Stimulated activated memory B cell treated with anti-CD40 and anti-IgM and Interleukin-4, amounts not matched to agents 10 μg/mL and 1 μg/mL and 100 μg/mL, for 72 hours (primary cell): ENCODE measurements at regions not wholly inside any gene's neighbourhood (a gene's known extent, or its start where the extent isn't known, plus 50 kb on each side); places are given as distances from the start of the nearest gene placed in this dataset.
"Not testable (repeated sequence)": the region's sequence is repeated elsewhere in the genome, so short reads cannot be mapped to it uniquely, and the experiment has no call there.

ENCODE experiments used
- ATAC-seq: fragments of 150-1000 bp; cut with Tn5 transposase; 2 replicates; pipeline ENCODE4 v1.10.0; 2021
- H3K27ac Mint-ChIP-seq: one replicate; pipeline ENCODE4 v1.8.0; 2022; ENCODE audit warnings: mild to moderate bottlenecking, mixed read lengths
- H3K27me3 Mint-ChIP-seq: one replicate; pipeline ENCODE4 v1.8.0; 2022; ENCODE audit warnings: mixed read lengths
- H3K36me3 Mint-ChIP-seq: one replicate; pipeline ENCODE4 v1.8.0; 2022; ENCODE audit warnings: mixed read lengths
- H3K4me1 Mint-ChIP-seq: one replicate; pipeline ENCODE4 v1.8.0; 2022; ENCODE audit warnings: mixed read lengths
- H3K4me3 Mint-ChIP-seq: one replicate; pipeline ENCODE4 v1.8.0; 2022; ENCODE audit warnings: mild to moderate bottlenecking, moderate library complexity, mixed read lengths
- H3K9me3 Mint-ChIP-seq: one replicate; pipeline ENCODE4 v1.8.0; 2022; ENCODE audit warnings: mixed read lengths

DNA sequence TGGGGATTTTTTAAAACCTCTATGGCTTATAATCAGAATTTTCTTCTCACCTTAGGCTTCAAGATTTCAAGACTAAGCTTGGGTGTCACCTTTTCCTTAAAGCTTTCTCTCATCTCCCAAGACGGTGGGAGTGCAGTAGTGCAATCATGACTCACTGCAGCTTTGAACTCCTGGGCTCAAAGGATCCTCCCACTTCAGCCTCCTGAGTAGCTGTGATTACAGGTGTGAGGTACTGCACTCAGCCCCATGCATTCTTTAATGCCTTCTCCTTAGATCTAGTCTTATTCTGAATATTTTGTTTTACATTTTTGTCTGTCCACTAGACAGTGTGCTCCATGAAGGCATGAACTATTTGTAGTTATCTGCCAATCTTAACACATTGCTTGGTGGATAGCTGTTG lies 55.7 kb upstream of the FAT3 start:
- no peak overlapping the region for H3K27ac Mint-ChIP-seq
- no peak for ATAC-seq
- no peaks in the 10 kb centered on the region for H3K27me3 Mint-ChIP-seq

DNA sequence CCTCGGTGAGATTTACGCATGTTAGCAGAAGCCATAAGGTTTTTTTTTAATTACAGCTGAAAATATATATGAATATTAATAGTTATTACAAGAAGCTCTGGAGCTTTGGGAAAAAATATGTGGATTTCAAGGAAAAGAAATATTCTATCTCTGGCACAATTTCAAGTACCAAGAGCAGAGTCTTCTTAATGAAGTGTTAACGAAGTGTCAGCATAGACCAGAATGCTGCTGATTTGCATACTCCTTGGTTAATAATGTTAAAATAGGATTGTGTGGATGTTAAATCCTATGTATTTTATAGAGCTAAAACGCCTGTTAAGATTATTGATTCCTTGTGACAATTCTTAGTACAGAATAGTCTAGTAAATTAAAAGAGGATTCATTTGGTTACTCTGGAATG lies 57.0 kb upstream of the FAT3 start:
- H3K27me3 Mint-ChIP-seq, result no peaks in the 10 kb centered on the region
- H3K4me1 Mint-ChIP-seq, result no peaks in the 10 kb centered on the region
- no peak for ATAC-seq
- H3K9me3 Mint-ChIP-seq, result no peaks in the 10 kb centered on the region
- no peaks in the 10 kb centered on the region for H3K36me3 Mint-ChIP-seq
- no peak overlapping the region for H3K27ac Mint-ChIP-seq
- no peak overlapping the region for H3K4me3 Mint-ChIP-seq

More for the DNA sequence above, 55.7 kb upstream of the FAT3 start:
- Mint-ChIP-seq H3K4me3 (no peak overlapping the region), H3K4me1 (no peaks in the 10 kb centered on the region), H3K36me3 (no peaks in the 10 kb centered on the region), H3K9me3 (no peaks in the 10 kb centered on the region)

DNA sequence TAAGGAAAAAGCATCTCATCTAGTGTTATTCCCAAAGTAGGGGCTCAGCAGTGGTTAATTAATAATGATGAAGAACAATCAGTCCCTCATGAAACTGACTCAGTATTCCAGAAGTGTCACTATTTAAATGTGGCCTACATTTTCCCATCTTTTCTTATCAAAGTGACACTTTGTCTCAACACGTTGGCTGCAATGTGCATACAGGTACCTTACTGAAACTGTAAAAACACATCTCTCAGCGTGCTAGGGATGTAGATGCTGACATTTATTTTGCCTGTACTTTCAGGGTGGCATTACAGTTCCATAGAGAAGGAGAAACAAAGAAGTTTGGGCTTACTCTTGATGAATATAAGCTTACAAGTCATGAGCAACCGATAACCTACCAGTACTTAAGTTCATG lies 58.3 kb upstream of the FAT3 start:
- H3K27me3 Mint-ChIP-seq, result no peaks in the 10 kb centered on the region
- H3K36me3 Mint-ChIP-seq, result no peaks in the 10 kb centered on the region
- no peaks in the 10 kb centered on the region for H3K4me1 Mint-ChIP-seq
- no peak overlapping the region for H3K4me3 Mint-ChIP-seq
- H3K9me3 Mint-ChIP-seq, result no peaks in the 10 kb centered on the region
- no peak overlapping the region for H3K27ac Mint-ChIP-seq
- ATAC-seq, result no peak

DNA sequence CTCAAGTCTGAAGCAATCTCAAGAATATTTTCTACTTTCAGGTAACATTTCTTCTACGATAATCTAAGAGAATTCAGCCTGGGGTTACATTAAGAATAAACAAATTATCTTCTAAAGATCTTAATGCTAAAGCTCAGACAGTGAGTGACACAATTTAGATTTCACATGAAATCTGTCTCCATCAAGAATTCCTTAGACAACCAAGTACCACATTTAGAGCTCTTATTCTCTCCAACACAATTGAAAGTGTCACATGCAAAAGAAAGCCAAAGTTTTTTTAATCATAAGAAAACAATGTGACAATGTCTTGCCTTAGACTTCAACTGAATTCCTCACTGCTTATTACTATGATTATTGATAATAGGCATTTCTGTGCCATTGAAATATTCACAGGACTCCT lies 60.7 kb upstream of the FAT3 start:
- no peaks in the 10 kb centered on the region for H3K27me3 Mint-ChIP-seq
- H3K36me3 Mint-ChIP-seq, result no peaks in the 10 kb centered on the region
- H3K4me1 Mint-ChIP-seq, result no peaks in the 10 kb centered on the region
- no peak for ATAC-seq
- H3K27ac Mint-ChIP-seq, result no peak overlapping the region
- H3K4me3 Mint-ChIP-seq, result no peak overlapping the region
- H3K9me3 Mint-ChIP-seq, result peaks cover 3% of the 10 kb centered on the region

DNA sequence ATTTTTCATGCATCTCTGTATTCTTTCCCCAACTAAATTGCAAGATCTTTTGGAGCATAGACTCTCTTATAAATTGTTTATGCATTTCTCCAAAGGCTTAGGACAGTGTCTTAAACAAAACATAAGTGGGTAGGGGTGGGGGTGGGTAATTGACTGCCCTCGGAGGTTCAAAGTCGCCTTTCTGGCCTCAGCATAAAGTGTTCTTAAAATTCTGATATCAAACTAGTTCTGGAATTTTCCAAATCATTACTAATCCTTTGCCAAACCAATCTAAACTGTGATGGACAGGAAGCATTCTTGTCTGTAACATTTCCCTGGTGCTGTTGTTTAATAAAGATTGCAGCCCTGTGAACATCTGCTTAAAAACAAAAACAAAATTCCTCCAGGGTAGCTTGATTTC lies 61.8 kb upstream of the FAT3 start:
- no peak overlapping the region for H3K4me3 Mint-ChIP-seq
- no peaks in the 10 kb centered on the region for H3K36me3 Mint-ChIP-seq
- H3K27ac Mint-ChIP-seq, result no peak overlapping the region
- no peak for ATAC-seq
- H3K4me1 Mint-ChIP-seq, result no peaks in the 10 kb centered on the region
- H3K27me3 Mint-ChIP-seq, result no peaks in the 10 kb centered on the region
- peaks cover 3% of the 10 kb centered on the region for H3K9me3 Mint-ChIP-seq

DNA sequence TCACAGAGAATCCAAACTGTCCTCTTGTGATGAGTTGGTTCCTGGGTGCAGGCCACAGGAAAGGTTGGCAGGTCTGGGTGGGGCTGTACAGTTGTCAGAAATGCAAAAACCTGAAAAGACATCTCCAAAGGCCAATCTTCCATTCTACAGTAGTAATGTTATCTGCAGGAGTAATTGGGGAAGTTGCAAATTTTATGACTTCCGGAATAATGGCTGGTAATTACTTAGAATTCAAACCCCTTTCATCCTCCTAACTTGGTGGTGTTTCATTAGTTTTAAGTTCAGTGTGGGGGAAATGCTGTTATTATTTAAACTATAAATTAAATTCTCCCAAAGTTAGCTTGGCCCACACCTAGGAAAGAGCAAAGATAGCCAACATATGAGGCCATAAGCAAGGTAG lies 64.7 kb upstream of the FAT3 start:
- Mint-ChIP-seq H3K9me3 (peaks cover 6% of the 10 kb centered on the region), H3K4me1 (no peaks in the 10 kb centered on the region), H3K4me3 (no peak overlapping the region), H3K27me3 (no peaks in the 10 kb centered on the region), H3K36me3 (no peaks in the 10 kb centered on the region), H3K27ac (no peak overlapping the region)
- ATAC-seq, result no peak

DNA sequence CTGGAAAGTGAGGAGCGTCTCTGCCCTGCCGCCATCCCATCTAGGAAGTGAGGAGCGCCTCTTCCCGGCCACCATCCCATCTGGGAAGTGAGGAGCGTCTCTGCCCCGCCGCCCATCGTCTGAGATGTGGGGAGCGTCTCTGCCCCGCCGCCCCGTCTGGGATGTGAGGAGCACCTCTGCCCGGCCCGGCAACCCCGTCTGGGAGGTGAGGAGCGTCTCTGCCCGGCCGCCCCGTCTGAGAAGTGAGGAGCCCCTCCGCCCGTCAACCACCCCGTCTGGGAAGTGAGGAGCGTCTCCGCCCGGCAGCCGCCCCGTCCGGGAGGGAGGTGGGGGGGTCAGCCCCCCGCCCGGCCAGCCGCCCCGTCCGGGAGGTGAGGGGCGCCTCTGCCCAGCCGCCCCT lies 67.2 kb upstream of the FAT3 start:
- H3K27ac Mint-ChIP-seq, H3K4me3 Mint-ChIP-seq, H3K9me3 Mint-ChIP-seq, H3K4me1 Mint-ChIP-seq, ATAC-seq, H3K36me3 Mint-ChIP-seq, H3K27me3 Mint-ChIP-seq: not testable (repeated sequence)

DNA sequence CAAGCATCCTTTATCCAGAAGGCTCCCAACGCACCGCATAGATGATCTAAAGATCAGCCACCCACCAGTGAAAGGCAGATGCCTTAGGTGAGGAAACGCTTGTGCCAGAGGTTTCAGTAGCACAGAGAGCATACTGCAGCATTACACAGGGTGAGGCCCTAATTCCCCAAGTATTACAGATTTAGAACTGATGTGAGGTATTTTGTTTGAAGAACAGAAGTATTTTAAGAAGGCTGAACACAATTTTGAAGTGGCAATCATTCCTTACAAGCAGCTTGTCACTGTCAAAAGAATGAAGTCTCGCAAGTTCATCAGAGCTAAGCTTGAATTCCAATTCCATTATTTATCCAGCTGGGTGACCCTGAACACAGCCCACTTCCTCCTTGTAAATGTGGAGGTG lies 70.0 kb upstream of the FAT3 start:
- no peaks in the 10 kb centered on the region for H3K36me3 Mint-ChIP-seq
- H3K4me1 Mint-ChIP-seq, result no peaks in the 10 kb centered on the region
- H3K4me3 Mint-ChIP-seq, result no peak overlapping the region
- peaks cover 3% of the 10 kb centered on the region for H3K9me3 Mint-ChIP-seq
- no peak for ATAC-seq
- no peak overlapping the region for H3K27ac Mint-ChIP-seq
- no peaks in the 10 kb centered on the region for H3K27me3 Mint-ChIP-seq

DNA sequence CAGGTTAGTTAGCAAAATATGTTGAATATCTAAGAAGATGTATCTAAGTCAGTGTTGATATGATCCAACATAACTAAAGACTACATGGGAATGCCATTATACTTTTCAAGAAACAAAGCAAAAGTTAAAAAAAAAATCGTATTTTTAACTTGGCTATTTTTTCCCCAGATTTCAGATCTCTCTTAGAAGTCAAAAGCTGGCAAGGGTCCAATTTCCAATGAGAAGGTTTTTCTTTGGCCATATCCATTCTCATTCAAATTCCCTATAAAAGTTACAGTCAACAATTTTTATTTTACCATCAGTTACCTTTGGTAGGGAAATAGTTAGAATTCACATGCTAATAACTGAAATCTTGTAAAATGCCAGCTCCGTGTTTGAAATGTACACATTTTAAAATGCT lies 70.5 kb upstream of the FAT3 start:
- Mint-ChIP-seq H3K4me3 (no peak overlapping the region), H3K9me3 (peaks cover 3% of the 10 kb centered on the region), H3K36me3 (no peaks in the 10 kb centered on the region), H3K27me3 (no peaks in the 10 kb centered on the region), H3K4me1 (no peaks in the 10 kb centered on the region), H3K27ac (no peak overlapping the region)
- ATAC-seq, result no peak

DNA sequence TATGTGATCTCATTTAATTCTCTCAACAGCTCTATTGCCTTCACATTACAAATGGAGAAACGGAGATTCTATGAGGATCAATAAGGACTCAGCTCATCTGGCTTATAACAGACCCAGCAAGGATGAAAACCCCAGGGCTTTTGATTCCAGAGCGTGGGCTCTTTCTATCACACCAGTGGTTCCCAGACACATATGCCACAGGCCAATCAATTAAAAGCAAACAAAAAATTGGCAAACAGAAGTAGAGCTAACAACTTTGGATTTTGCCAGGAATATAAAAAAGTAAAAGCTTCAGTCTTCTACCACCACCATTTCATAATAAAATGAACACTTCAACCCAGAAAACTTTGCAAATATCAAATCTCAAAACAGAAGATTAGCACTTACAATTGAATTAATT lies 71.1 kb upstream of the FAT3 start:
- no peak for ATAC-seq
- Mint-ChIP-seq H3K4me1 (no peaks in the 10 kb centered on the region), H3K36me3 (no peaks in the 10 kb centered on the region), H3K27ac (no peak overlapping the region), H3K4me3 (no peak overlapping the region), H3K9me3 (peaks cover 3% of the 10 kb centered on the region), H3K27me3 (no peaks in the 10 kb centered on the region)

DNA sequence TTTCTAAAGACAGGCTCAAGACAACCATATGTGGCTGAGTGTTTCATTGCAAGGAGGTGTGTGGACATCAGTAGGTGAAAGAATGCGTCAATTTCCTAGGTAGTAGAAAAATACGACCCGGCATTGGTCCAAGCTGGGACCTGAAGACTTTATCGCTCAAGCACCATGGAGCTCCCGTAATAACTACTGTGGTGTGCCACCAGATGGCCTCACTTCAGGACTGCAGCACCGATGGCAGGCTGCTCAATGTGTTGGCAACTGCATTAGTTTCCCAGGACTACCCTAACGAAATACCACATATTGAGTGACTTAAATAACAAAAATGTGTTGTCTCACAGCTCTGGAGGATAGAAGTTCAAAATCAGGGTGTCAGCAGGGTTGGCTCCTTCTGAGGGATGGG lies 72.4 kb upstream of the FAT3 start:
- Mint-ChIP-seq H3K9me3 (peaks cover 3% of the 10 kb centered on the region), H3K27ac (no peak overlapping the region), H3K36me3 (no peaks in the 10 kb centered on the region), H3K27me3 (no peaks in the 10 kb centered on the region), H3K4me3 (no peak overlapping the region), H3K4me1 (no peaks in the 10 kb centered on the region)
- no peak for ATAC-seq

DNA sequence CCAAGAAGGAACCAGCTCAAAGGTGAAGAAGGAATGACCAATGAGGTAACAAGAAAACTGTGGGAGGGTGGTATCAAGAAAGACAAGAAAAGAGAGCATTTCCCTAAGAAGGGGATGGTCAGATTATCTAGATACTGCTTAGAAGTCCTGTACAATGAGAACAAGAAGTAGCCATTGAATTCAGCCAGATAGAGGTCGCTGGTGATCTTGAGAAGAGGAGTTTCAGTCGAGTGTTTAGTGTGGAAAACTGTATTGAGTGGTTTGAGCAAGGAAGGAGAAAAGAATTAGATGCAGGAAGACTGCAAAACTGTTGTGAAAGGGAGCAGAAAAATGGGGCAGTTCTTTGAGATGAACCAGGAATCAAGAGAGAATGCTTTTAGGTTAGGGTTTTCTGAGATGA lies 74.6 kb upstream of the FAT3 start:
- no peaks in the 10 kb centered on the region for H3K27me3 Mint-ChIP-seq
- H3K36me3 Mint-ChIP-seq, result no peaks in the 10 kb centered on the region
- ATAC-seq, result no peak
- H3K4me3 Mint-ChIP-seq, result no peak overlapping the region
- no peaks in the 10 kb centered on the region for H3K4me1 Mint-ChIP-seq
- no peaks in the 10 kb centered on the region for H3K9me3 Mint-ChIP-seq
- no peak overlapping the region for H3K27ac Mint-ChIP-seq

DNA sequence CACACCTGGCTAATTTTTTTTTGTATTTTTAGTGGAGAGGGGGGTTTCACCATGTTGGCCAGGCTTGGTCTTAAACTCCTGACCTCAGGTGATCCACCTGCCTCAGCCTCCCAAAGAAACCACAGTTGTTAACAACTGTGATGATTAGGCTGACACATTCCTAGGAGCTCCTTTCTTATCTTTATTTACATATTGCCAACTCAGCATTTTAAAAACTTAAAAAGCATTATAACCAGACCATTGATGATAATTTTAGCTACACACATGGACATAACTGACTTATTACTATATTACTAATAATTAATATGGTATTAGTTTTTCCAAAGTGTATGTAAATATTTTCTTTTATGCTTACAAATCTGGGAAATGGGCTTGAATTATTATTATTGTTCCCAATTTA lies 82.9 kb upstream of the FAT3 start:
- Mint-ChIP-seq H3K4me3 (no peak overlapping the region), H3K36me3 (no peaks in the 10 kb centered on the region), H3K27ac (no peak overlapping the region), H3K27me3 (no peaks in the 10 kb centered on the region), H3K9me3 (peaks cover 5% of the 10 kb centered on the region), H3K4me1 (no peaks in the 10 kb centered on the region)
- ATAC-seq, result no peak

DNA sequence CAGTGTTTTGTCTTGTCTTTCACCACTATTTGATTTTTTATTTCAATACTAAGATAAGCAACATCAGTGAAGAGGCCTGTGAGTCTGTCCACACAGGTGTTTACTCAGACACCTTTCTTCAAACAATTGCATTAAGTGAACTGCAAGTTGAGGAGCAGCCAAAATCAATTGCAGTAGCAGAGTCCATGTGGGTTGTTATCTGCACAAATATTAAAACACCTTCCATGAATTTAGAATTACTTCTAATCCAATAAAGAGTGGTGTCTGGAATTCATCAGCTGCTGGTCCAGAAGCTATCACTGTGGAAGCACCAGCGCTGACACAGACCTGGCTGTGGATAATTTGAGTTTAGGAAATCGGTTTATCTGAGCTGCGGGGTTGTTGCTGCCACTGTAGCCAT lies 83.5 kb upstream of the FAT3 start:
- peaks cover 5% of the 10 kb centered on the region for H3K9me3 Mint-ChIP-seq
- no peak for ATAC-seq
- no peaks in the 10 kb centered on the region for H3K27me3 Mint-ChIP-seq
- no peaks in the 10 kb centered on the region for H3K36me3 Mint-ChIP-seq
- H3K4me1 Mint-ChIP-seq, result no peaks in the 10 kb centered on the region
- H3K4me3 Mint-ChIP-seq, result no peak overlapping the region
- no peak overlapping the region for H3K27ac Mint-ChIP-seq

DNA sequence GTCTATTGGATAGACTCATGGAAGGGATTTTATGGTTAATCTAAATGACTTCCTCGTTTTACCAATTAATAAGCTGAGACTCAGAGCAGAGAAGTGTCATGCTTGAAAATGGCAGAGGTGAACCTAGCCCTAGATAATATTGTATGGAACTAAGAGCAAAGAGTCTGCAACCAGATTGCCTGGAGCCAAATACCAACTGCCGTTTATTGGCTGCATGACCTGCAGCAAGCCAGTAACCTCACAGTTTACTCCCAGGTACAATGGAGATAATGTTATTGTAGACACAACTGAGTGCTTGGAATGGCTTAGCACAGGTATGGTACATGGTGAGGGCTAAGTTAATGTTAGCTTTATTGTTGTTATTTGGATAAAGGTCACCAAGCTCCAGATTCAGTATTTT lies 84.6 kb upstream of the FAT3 start:
- no peaks in the 10 kb centered on the region for H3K4me1 Mint-ChIP-seq
- no peak overlapping the region for H3K27ac Mint-ChIP-seq
- no peak for ATAC-seq
- no peaks in the 10 kb centered on the region for H3K36me3 Mint-ChIP-seq
- H3K4me3 Mint-ChIP-seq, result no peak overlapping the region
- peaks cover 6% of the 10 kb centered on the region for H3K9me3 Mint-ChIP-seq
- no peaks in the 10 kb centered on the region for H3K27me3 Mint-ChIP-seq

DNA sequence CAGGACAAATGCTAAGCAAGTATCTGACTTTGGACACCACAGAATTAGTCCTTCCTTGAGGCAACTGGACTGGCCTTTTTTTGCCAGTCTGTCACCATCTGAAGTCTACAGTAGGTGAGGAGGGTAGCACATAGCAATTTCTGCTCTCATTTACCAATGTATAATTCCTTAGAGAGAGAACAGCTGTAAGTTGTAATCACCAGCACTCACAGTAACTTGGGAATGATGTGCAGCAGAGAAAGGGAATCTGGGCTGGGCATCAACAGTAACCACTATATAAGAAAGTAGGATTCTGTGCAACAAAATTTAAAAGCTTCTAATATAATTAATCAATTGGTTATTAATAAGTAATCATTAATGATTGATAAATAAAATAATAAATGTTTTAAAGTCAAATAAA lies 86.3 kb upstream of the FAT3 start:
- no peaks in the 10 kb centered on the region for H3K4me1 Mint-ChIP-seq
- no peak for ATAC-seq
- no peak overlapping the region for H3K4me3 Mint-ChIP-seq
- no peaks in the 10 kb centered on the region for H3K36me3 Mint-ChIP-seq
- H3K27ac Mint-ChIP-seq, result no peak overlapping the region
- H3K27me3 Mint-ChIP-seq, result no peaks in the 10 kb centered on the region
- H3K9me3 Mint-ChIP-seq, result peaks cover 15% of the 10 kb centered on the region

DNA sequence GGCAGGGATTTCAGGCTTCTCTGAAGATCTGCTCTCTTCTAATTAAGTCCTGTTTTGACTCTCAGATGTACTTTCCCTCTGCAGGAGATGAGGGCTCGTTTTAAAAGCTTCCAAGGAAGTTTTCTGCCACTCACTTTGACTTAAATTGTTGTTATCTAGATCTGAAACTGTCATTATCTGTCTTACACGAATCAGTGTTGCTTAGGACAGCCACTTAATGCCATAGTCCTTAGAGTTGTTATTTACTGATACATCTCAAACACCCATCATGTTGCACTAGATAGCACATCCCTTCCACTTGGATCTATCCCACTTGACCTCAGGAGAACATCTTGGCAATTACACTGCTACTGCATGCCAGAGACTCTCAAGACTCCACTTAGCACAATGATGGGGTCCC lies 86.9 kb upstream of the FAT3 start:
- Mint-ChIP-seq H3K4me3 (no peak overlapping the region), H3K27me3 (no peaks in the 10 kb centered on the region), H3K36me3 (no peaks in the 10 kb centered on the region), H3K4me1 (no peaks in the 10 kb centered on the region), H3K9me3 (peaks cover 10% of the 10 kb centered on the region), H3K27ac (no peak overlapping the region)
- no peak for ATAC-seq
